Esophagus muscularis mucosa (tissue), 4 donors: ENCODE measurements at regions not wholly inside any gene's neighbourhood (a gene's known extent, or its start where the extent isn't known, plus 50 kb on each side); places are given as distances from the start of the nearest gene placed in this dataset.

Source experiments
- DNase-seq: peaks from one replicate; pipeline ENCODE4 v3.0.0-alpha.2; 2017; ENCODE audit errors: extremely low spot score
- H3K27ac ChIP-seq, 4 donors: fragments of 200-600 bp; sonication (generic); replicated peaks in 1 of 4; 1 replicate in 3 of 4; 2 replicates in 1 of 4; pipeline ENCODE4 v1.5.1; 2016 to 2019; ENCODE audit warnings: mild to moderate bottlenecking in 1 of 4
- H3K27me3 ChIP-seq, 4 donors: fragments of 200-600 bp; sonication (generic); one replicate each; pipeline versions ENCODE4 v1.5.1 to v1.6.0; 2016 to 2019
- H3K36me3 ChIP-seq, 4 donors: fragments of 200-600 bp; sonication (generic); one replicate each; pipeline ENCODE4 v1.5.1; 2016 to 2019
- H3K4me1 ChIP-seq, 4 donors: fragments of 200-600 bp; sonication (generic); one replicate each; pipeline ENCODE4 v1.5.1; 2016 to 2019
- H3K4me3 ChIP-seq, 4 donors: fragments of 200-600 bp; sonication (generic); 1 replicate in 2 of 4; 2 replicates in 2 of 4; pipeline ENCODE4 v1.5.1; 2016 to 2019; ENCODE audit warnings: mild to moderate bottlenecking in 4 of 4, moderate library complexity in 1 of 4
- H3K9me3 ChIP-seq, 4 donors: fragments of 200-600 bp; sonication (generic); 1 replicate in 3 of 4; 2 replicates in 1 of 4; pipeline ENCODE4 v1.5.1; 2016 to 2019
- EP300 ChIP-seq: sonication (generic); formaldehyde crosslinking; IDR thresholded peaks from one replicate; pipeline ENCODE4 v1.6.1; 2017; ENCODE audit warnings: antibody characterized with exemption
- POLR2A ChIP-seq: fragments of 450-650 bp; IDR thresholded peaks from one replicate; pipeline ENCODE4 v1.6.1; 2017; ENCODE audit warnings: antibody characterized with exemption, moderate library complexity, mild to moderate bottlenecking, low read depth
- POLR2AphosphoS5 ChIP-seq, 2 donors: sonication (generic); formaldehyde crosslinking; IDR thresholded peaks; one replicate each; pipeline ENCODE4 v1.6.1; 2017; ENCODE audit warnings: antibody characterized with exemption in 2 of 2
- WGBS: methylation state at CpG from one replicate; pipeline ENCODE4 v1.1.5; 2018; 5-methylcytosine and 5-hydroxymethylcytosine counted together
- intact Hi-C: fragments of 100-400 bp; cut with DNase I; formaldehyde crosslinking; loops from one replicate; pipeline ENCODE4 v1.15.1; 2023
- TF ChIP-seq, protein P1 (sequence below), 3 experiments: fragments of 200-600 bp in 2 of 3; fragments of 450-650 bp in 1 of 3; sonication (generic) in 2 of 3; IDR thresholded peaks; one replicate each; pipeline ENCODE4 v1.5.1; 2017 to 2019; ENCODE audit warnings: antibody characterized with exemption in 3 of 3, mild to moderate bottlenecking in 2 of 3, moderate library complexity in 1 of 3

DNA sequence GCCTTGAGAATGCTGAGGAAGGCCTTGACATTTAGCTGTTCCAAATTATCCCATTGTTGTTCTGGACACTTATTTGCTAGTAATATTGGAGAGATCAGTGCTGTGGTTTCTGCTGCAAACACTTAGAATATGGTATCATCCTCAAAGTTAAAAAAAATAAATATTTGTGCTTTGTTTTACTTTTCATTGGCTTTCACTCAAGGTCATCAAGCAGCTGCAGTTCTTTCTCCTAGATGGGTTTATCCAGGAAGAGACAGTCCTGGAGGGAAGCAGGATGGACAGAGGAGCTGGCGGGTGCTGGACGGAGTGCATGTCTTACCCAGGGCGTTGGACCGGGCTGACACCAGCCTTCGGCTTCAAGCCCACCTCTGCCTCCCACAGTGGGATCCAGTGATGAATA lies 193.6 kb downstream of the MTRR start:
- intact Hi-C loops: no loop called here
- Histone ChIP-seq H3K4me3 (no peak overlapping the region), H3K36me3 (no peaks in the 10 kb centered on the region), H3K27ac (no peak overlapping the region), H3K27me3 (no peaks in the 10 kb centered on the region), H3K9me3 (no peaks in the 10 kb centered on the region), H3K4me1 (no peaks in the 10 kb centered on the region)
- WGBS: 68% methylated on average over 5 of the region's 5 CpGs
- peak; percentile 31 for DNase-seq
- TF ChIP-seq POLR2A: no peak
- TF ChIP-seq POLR2AphosphoS5 (IDR thresholded peaks at IDR 0.05): no peak
- TF ChIP-seq, protein P1, sequence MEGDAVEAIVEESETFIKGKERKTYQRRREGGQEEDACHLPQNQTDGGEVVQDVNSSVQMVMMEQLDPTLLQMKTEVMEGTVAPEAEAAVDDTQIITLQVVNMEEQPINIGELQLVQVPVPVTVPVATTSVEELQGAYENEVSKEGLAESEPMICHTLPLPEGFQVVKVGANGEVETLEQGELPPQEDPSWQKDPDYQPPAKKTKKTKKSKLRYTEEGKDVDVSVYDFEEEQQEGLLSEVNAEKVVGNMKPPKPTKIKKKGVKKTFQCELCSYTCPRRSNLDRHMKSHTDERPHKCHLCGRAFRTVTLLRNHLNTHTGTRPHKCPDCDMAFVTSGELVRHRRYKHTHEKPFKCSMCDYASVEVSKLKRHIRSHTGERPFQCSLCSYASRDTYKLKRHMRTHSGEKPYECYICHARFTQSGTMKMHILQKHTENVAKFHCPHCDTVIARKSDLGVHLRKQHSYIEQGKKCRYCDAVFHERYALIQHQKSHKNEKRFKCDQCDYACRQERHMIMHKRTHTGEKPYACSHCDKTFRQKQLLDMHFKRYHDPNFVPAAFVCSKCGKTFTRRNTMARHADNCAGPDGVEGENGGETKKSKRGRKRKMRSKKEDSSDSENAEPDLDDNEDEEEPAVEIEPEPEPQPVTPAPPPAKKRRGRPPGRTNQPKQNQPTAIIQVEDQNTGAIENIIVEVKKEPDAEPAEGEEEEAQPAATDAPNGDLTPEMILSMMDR (IDR thresholded peaks at IDR 0.05): no peak
- no peak for TF ChIP-seq EP300

DNA sequence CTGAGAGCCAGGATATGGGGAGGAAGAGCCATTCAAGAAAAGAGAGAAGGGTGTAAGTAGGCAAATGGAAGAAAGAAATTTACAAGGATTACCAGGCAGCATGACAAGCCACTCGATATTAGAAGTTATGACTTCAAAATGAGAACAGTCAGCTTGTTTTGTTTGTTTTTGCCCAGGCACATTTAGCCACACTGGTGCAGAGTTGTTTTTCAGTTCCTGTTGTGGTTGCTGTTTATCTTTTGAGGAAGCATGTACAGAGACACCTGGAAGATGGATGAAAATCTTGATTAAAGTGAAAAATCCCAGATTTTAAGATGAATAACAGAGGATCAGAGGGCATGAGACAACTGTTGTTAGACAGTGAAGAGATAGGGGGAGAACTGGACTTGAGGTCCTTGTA lies 199.1 kb downstream of the MTRR start:
- H3K4me3 ChIP-seq: no peak overlapping the region
- H3K27ac ChIP-seq: no peak overlapping the region
- no peaks in the 10 kb centered on the region for H3K27me3 ChIP-seq
- no peaks in the 10 kb centered on the region for H3K9me3 ChIP-seq
- no peaks in the 10 kb centered on the region for H3K4me1 ChIP-seq
- no peaks in the 10 kb centered on the region for H3K36me3 ChIP-seq
- DNase-seq: no peak
- intact Hi-C loops: no loop called here
- no peak for TF ChIP-seq EP300
- TF ChIP-seq POLR2AphosphoS5 (IDR thresholded peaks at IDR 0.05): no peak
- TF ChIP-seq, protein P1 (IDR thresholded peaks at IDR 0.05): no peak
- TF ChIP-seq POLR2A: no peak
- WGBS: 59% methylated on average over 1 of the region's 1 CpG

DNA sequence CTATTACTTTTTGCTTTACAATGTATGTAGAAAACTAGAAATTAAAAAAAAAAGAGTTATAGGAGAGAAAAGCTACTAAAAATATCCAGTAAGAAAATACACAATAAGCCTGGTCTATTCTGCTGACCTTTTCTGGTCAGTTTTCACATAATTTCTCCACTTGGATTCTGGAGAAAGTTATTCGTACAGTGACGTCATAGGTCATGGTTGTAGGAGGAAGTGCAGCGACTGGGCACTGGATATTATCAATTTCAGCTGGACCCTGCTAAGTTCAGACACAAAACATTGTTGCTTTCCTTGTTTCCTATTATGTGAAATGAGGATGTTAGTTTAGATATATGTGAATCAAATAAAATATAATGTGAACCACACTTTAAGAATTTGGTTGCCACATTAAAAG lies 201.2 kb downstream of the MTRR start:
- no peaks in the 10 kb centered on the region for H3K9me3 ChIP-seq
- DNase-seq: no peak
- H3K4me1 ChIP-seq: no peaks in the 10 kb centered on the region
- no peaks in the 10 kb centered on the region for H3K27me3 ChIP-seq
- no peaks in the 10 kb centered on the region for H3K36me3 ChIP-seq
- TF ChIP-seq POLR2A: no peak
- TF ChIP-seq POLR2AphosphoS5 (IDR thresholded peaks at IDR 0.05): no peak
- no peak for TF ChIP-seq EP300
- TF ChIP-seq, protein P1 (IDR thresholded peaks at IDR 0.05): no peak
- H3K4me3 ChIP-seq: no peak overlapping the region
- no peak overlapping the region for H3K27ac ChIP-seq
- 43% methylated on average over 3 of the region's 3 CpGs for WGBS
- intact Hi-C loops: no loop called here

DNA sequence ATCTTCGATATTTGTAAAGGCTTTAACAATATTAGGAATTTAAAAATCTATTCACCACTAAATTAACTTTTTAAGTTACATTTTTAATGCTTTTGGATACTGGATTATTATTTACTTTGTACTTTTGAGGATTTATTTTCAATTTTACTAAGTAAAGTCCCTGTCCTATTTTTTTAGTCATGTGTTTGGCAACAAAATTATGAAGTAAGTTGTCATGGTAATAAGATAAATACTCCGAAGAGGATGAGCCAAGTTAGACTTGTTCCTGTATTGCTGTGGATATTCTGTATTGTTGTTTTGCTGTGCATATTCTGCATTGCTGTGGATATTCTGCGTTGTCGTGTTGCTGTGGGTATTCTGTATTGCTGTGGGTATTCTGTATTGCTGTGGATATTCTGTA lies 210.1 kb downstream of the MTRR start:
- no peak for DNase-seq
- H3K4me3 ChIP-seq: no peak overlapping the region
- peaks cover 0 to 9% (median 0%) of the 10 kb centered on the region in 4 donors for H3K27me3 ChIP-seq
- TF ChIP-seq, protein P1 (IDR thresholded peaks at IDR 0.05): no peak
- no peak for TF ChIP-seq EP300
- no peaks in the 10 kb centered on the region for H3K4me1 ChIP-seq
- H3K27ac ChIP-seq: no peak overlapping the region
- no peaks in the 10 kb centered on the region for H3K36me3 ChIP-seq
- intact Hi-C loops: no loop called here
- WGBS: 47% methylated on average over 4 of the region's 4 CpGs
- no peaks in the 10 kb centered on the region for H3K9me3 ChIP-seq

DNA sequence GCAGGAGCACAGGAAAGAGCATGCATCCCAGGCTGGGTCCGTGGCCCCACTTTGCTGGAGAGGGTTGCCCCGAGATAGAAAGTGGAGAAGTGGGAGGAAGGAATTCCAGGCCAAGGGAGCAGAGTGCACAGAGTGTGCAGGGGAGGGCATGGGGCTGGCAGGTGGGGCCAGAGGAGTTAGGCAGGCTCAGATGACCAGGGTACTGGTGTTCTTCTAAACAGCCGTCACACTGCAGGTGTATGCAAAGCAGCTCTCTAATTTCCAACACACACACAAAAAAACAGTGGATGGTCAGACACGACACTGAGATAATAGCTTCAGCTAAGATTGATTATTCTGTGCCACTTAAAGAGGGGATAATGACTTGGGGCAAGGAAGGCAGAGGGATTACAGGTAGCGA lies 212.2 kb downstream of the MTRR start:
- H3K27me3 ChIP-seq: peaks cover 0 to 9% (median 0%) of the 10 kb centered on the region in 4 donors

More for the DNA sequence above, 212.2 kb downstream of the MTRR start:
- no peak for TF ChIP-seq POLR2A
- no peak for TF ChIP-seq POLR2AphosphoS5 (IDR thresholded peaks at IDR 0.05)
- TF ChIP-seq, protein P1 (IDR thresholded peaks at IDR 0.05): no peak
- no peak for TF ChIP-seq EP300
- intact Hi-C loops: no loop called here
- peak; percentile 34 for DNase-seq
- Histone ChIP-seq H3K27ac (no peak overlapping the region), H3K4me1 (no peaks in the 10 kb centered on the region), H3K36me3 (no peaks in the 10 kb centered on the region), H3K4me3 (no peak overlapping the region), H3K9me3 (no peaks in the 10 kb centered on the region)
- 62% methylated on average over 5 of the region's 5 CpGs for WGBS
